Embryonic facial prominence (tissue), 1 donor: ENCODE measurements at regions not wholly inside any gene's neighbourhood (a gene's known extent, or its start where the extent isn't known, plus 50 kb on each side); places are given as distances from the start of the nearest gene placed in this dataset.

ENCODE experiments used
- DNase-seq: peaks from one replicate; pipeline ENCODE4 v3.0.0-alpha.2; 2016; ENCODE audit errors: extremely low spot score

DNA sequence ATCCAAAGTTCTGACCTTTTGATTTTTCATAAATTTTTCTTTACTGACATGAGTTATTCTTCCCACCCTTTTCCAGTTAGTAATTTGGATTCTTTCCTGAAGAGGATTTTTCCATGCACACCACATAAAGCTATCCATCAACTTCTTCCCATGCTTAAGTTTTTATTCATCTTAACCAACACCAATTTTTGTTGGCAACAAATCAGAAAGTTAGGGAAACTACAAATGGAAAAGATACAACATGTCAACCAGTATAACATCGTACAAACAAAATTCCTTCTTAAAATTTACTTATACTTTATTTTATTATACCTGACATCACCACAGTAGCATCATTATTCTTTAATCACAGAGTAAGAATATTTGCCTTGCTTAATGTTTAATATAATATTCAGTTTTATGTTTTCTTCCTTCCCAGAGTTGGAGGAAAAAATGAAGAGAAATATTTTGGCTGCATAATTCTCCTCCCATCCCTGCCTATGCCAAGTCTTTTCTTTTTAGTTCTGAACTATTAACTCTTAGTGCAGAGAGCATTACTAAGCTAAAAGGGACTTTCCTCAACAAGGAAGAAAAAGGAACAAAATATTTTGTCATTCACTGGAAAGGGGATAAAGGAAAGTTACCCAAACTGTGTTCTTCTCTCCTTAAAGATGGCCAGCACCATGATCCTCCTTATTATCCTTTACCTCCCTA lies 67.5 kb upstream of the MEOX2 start:
- DNase-seq = no peak

DNA sequence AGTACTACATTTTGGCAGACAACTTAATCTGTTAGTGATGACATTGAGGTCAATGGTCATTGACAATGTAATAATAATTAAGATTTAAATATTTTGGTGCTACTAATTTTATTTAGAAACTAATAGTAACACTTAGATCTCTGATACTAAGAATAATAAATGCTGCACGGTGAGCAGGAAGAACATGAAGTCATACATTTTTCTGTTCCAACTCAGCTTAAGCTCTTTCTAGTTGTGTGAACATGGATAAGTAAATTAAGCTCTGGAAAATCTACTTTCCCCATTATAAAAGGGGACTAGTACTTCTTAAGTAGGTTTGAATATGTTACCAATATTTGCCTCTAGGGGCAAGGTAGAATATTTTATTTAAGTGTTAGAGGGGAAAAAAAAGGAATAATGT lies 65.9 kb upstream of the MEOX2 start:
- DNase-seq = no peak

DNA sequence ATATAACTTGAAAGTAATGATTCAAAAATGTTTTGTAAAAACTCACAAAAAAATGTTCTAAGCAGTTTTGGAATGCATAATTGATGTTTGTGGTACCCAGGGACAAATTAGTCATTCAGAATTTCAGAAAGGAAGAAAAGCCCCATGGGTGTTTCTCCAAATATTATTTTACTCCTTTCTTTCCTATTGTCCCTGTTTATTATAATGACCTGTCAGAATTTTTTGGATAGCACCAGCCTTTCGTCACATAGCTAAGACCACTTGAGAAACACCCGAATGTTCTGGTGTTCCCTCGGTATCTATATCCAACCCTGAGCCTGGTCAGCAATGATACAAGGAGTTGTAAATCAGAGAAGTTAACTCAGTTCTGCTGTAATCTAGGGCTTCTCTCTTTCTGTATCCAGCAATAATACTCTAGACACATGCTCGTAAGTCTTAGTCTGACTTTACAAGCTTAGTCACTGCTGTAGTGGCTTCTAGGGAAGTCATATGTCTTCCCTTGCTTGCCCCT lies 64.8 kb upstream of the MEOX2 start:
- DNase-seq = no peak

DNA sequence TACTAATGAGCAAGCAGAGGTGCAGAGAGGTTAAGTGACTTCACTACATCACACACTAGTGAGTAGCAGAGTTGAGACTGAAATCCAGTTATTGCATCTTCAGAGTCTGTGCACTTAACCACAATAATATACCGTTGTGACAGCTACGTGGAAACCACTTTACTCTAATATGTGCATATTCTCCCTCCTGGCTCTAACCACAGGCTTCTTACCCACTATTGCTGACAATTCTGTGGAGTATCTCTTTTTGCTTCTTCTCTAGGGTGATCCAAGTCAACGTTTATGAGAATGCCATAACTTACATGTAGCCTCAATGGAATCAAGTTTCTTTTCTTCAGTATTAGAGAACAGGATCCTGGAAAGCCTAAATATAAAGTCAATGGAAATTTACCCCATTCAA lies 64.2 kb upstream of the MEOX2 start:
- DNase-seq = no peak

DNA sequence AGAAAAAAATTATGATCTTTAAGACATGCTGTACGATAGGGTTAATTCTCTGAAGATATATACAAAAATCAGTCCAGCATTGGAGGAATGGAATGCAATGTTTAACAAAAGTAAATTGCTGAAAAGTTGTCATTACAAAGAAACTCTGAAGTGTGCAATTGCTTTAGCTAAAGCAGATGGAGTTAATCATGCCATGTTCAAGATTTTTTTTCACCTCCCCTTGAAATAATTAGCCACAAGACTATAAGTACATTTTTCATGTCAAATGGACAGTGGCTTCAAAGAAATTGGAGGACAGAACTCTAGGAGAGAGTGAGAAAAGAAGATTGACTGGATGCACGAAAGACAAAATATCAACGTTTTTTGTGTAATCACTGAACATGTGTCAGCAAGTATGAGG lies 63.1 kb upstream of the MEOX2 start:
- DNase-seq = no peak

DNA sequence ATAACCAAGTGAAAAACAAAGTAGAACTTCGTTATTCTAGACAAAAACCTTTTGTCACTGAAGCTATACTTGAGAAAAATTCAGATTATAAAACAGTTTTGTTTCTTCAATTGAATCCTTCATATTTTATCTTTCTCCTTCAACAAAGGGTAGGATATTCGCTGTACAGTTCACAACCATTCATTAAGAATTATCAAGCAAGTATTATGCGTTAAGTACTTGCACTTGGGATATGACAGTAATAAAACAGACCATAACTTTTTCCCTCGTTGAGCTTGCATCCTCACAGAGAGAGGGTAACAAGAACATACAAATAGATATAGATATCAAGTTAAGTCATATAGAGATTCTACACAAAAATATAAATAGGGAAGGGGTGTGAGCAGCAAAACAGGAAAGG lies 61.2 kb upstream of the MEOX2 start:
- DNase-seq = no peak

DNA sequence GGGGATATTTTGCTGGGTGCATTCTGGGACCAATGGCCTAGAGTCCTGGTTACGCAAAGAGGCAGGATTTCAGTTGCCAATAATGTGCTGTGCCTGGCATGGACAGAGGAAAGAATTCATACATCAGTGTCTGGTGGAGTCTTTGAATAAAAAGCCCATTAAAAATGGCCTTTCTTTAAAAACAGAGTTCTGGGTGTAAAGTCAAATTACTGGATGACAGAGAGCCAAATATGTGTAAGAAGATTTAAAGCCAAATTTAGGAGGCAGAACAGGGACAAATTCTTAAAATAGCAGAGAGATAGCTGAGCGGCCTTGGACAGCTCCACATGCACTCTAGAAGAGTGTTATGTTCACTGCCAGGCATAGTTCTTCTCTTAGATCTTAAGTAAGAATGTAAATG lies 60.8 kb upstream of the MEOX2 start:
- DNase-seq = no peak

DNA sequence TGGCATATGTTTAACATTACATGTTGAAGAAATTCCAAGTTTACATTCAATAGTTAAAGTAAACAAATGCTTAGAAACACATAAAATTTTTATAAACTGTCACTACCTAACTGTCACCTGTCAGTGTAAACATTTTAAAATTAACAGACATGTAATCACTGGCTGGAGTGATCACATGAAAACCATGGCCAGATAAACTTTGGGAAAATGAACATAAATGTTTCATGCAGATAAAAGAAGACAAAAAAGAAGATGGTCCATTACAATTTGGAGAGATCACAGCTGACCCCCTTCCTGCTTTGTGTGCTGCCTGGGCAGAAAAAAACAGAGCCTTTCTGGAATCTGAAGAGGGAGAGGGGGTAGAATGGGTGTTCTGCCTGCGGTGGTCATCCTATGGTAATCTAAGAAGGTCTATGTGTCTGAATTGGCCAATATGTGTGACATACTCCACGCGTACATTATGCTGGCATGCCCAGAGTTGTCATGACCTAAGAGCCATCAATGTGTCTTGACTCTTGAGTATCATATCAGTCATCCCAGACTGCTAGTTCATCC lies 57.5 kb upstream of the MEOX2 start:
- DNase-seq = no peak

DNA sequence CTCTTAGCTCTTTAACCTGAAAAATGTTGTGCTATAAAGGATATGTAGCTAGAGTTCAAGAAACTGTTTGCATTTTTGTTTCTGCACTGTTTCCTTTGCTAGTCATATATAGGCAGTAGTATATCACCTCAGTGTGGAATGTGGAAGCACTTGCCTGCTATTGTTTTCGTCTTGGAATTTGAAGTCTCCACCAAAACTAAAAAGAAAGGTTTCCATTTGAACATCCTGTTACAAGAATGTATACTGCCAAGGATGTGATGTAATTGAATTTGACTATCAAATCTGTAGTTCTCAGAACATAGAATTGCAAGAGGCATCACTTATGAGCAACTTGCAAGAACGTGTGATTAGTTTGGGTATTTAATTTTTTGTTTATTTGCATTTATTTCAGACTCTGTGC lies 51.1 kb upstream of the MEOX2 start:
- no peak for DNase-seq
